SK-N-SH treated with all-trans-retinoic acid at 6 μM for 48 hours (cell line): ENCODE measurements at regions not wholly inside any gene's neighbourhood (a gene's known extent, or its start where the extent isn't known, plus 50 kb on each side); places are given as distances from the start of the nearest gene placed in this dataset.

Experiments
- ATAC-seq: fragments of 200-7000 bp; cut with Tn5 transposase; 3 replicates; pipeline ENCODE4 v1.9.1; 2020; ENCODE audit warnings: mild to moderate bottlenecking, moderate library complexity
- BACH2 ChIP-seq: fragments of 250-450 bp; sonication (Bioruptor Pico); IDR thresholded peaks from 2 replicates; pipeline ENCODE4 v1.9.0; 2021; ENCODE audit warnings: mild to moderate bottlenecking, borderline replicate concordance
- CREB5 ChIP-seq: fragments of 250-450 bp; sonication (Bioruptor Pico); IDR thresholded peaks from 2 replicates; pipeline ENCODE4 v1.5.1; 2020; ENCODE audit warnings: low read depth, mild to moderate bottlenecking, moderate library complexity
- CSDC2 ChIP-seq: fragments of 250-450 bp; sonication (Bioruptor Pico); IDR thresholded peaks from 2 replicates; pipeline ENCODE4 v1.5.0; 2020; ENCODE audit warnings: mild to moderate bottlenecking, moderate library complexity
- CSRNP3 ChIP-seq: fragments of 250-450 bp; sonication (Bioruptor Pico); IDR thresholded peaks from 2 replicates; pipeline ENCODE4 v1.5.1; 2021; ENCODE audit warnings: mild to moderate bottlenecking, moderate library complexity
- GLIS3 ChIP-seq: fragments of 250-450 bp; sonication (Bioruptor Pico); IDR thresholded peaks from 2 replicates; pipeline ENCODE4 v1.5.0; 2020; ENCODE audit warnings: mild to moderate bottlenecking, moderate library complexity
- OSR1 ChIP-seq: fragments of 250-450 bp; sonication (Bioruptor Pico); IDR thresholded peaks from 2 replicates; pipeline ENCODE4 v1.8.0; 2022; ENCODE audit warnings: moderate library complexity, mild to moderate bottlenecking, inconsistent platforms
- PPARA ChIP-seq: fragments of 250-450 bp; sonication (Bioruptor Pico); IDR thresholded peaks from 2 replicates; pipeline ENCODE4 v1.5.0; 2020; ENCODE audit warnings: mild to moderate bottlenecking, borderline replicate concordance
- RARB ChIP-seq: fragments of 250-450 bp; sonication (Bioruptor Pico); IDR thresholded peaks from 2 replicates; pipeline ENCODE4 v1.8.0; 2021; ENCODE audit warnings: mild to moderate bottlenecking, moderate library complexity
- SNAI2 ChIP-seq: fragments of 250-450 bp; sonication (Bioruptor Pico); IDR thresholded peaks from 2 replicates; pipeline ENCODE4 v1.5.0; 2020; ENCODE audit warnings: mild to moderate bottlenecking, moderate library complexity
- TCF4 ChIP-seq: fragments of 250-450 bp; sonication (Bioruptor Pico); IDR thresholded peaks from 2 replicates; pipeline ENCODE4 v1.8.0; 2021; ENCODE audit warnings: mild to moderate bottlenecking, moderate library complexity, borderline replicate concordance
- TOX ChIP-seq: fragments of 250-450 bp; sonication (Bioruptor Pico); IDR thresholded peaks from 2 replicates; pipeline ENCODE4 v1.8.0; 2021; ENCODE audit warnings: mild to moderate bottlenecking, moderate library complexity, borderline replicate concordance
- TSHZ2 ChIP-seq: fragments of 250-450 bp; sonication (Bioruptor Pico); IDR thresholded peaks from 2 replicates; pipeline ENCODE4 v1.5.0; 2020; ENCODE audit warnings: mild to moderate bottlenecking, moderate library complexity
- ZC3H10 ChIP-seq: fragments of 250-450 bp; sonication (Bioruptor Pico); IDR thresholded peaks from 2 replicates; pipeline ENCODE4 v1.5.1; 2021; ENCODE audit warnings: mild to moderate bottlenecking, moderate library complexity
- ZFP30 ChIP-seq: fragments of 450-650 bp; formaldehyde crosslinking; IDR thresholded peaks from 2 replicates; pipeline ENCODE4 v1.5.0; 2022; ENCODE audit warnings: mild to moderate bottlenecking, moderate library complexity
- ZNF565 ChIP-seq: fragments of 450-650 bp; formaldehyde crosslinking; conservative IDR thresholded peaks from 2 replicates; pipeline ENCODE4 v1.5.0; 2020; ENCODE audit warnings: low read depth, mild to moderate bottlenecking, moderate library complexity
- ZNF70 ChIP-seq: fragments of 450-650 bp; formaldehyde crosslinking; IDR thresholded peaks from 2 replicates; pipeline ENCODE4 v1.5.0; 2020; ENCODE audit warnings: mild to moderate bottlenecking, moderate library complexity
- ZNF8 ChIP-seq: fragments of 450-650 bp; formaldehyde crosslinking; IDR thresholded peaks from 2 replicates; pipeline ENCODE4 v1.5.0; 2020; ENCODE audit warnings: mild to moderate bottlenecking, moderate library complexity
- TF ChIP-seq, protein P1 (sequence below): fragments of 250-450 bp; sonication (Bioruptor Pico); IDR thresholded peaks from 2 replicates; pipeline ENCODE4 v1.8.0; 2020; ENCODE audit warnings: mild to moderate bottlenecking, moderate library complexity, borderline replicate concordance
- TF ChIP-seq, protein P2 (sequence below): fragments of 250-450 bp; sonication (Bioruptor Pico); IDR thresholded peaks from 2 replicates; pipeline ENCODE4 v1.8.0; 2021; ENCODE audit warnings: low read depth, mild to moderate bottlenecking, moderate library complexity, borderline replicate concordance

GRCh38 chr10:3909339-3909738 is 124.3 kb upstream of the KLF6 start:
- TF ChIP-seq OSR1 (CRISPR knock-in tag): no peak
- TF ChIP-seq, all 23 proteins: peak for 0
- no peak for ATAC-seq

DNA sequence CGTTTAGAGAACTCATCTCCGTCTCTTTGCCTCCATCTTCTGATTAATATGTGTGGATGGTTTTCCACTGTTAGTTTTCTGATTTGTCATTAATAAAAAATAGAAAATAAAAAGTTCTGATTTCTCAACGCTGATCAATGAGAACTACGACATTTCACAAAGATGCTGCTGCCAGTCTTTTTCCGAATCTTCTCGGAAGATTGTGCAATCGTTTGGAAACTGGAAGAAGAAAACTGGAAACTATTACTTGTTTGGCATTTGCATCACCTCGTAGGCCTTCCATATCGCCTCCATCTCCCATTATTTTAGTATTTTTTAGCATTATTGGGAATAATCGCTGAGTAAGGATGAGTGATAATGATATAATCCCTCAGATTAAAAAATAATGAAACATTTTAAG is 123.2 kb upstream of the KLF6 start:
- ATAC-seq: no peak
- no peak for TF ChIP-seq GLIS3 (CRISPR knock-in tag)
- no peak for TF ChIP-seq ZNF70 (CRISPR knock-in tag)
- TF ChIP-seq ZNF8 (CRISPR knock-in tag): no peak
- no peak for TF ChIP-seq TCF4 (CRISPR knock-in tag)
- no peak for TF ChIP-seq TSHZ2
- TF ChIP-seq TOX (CRISPR knock-in tag): no peak
- no peak for TF ChIP-seq ZC3H10
- no peak for TF ChIP-seq RARB
- TF ChIP-seq CSRNP3 (CRISPR knock-in tag): no peak
- TF ChIP-seq CSDC2 (CRISPR knock-in tag): no peak
- no peak for TF ChIP-seq PPARA (CRISPR knock-in tag)
- TF ChIP-seq, protein P1, sequence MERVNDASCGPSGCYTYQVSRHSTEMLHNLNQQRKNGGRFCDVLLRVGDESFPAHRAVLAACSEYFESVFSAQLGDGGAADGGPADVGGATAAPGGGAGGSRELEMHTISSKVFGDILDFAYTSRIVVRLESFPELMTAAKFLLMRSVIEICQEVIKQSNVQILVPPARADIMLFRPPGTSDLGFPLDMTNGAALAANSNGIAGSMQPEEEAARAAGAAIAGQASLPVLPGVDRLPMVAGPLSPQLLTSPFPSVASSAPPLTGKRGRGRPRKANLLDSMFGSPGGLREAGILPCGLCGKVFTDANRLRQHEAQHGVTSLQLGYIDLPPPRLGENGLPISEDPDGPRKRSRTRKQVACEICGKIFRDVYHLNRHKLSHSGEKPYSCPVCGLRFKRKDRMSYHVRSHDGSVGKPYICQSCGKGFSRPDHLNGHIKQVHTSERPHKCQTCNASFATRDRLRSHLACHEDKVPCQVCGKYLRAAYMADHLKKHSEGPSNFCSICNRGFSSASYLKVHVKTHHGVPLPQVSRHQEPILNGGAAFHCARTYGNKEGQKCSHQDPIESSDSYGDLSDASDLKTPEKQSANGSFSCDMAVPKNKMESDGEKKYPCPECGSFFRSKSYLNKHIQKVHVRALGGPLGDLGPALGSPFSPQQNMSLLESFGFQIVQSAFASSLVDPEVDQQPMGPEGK (CRISPR knock-in tag): no peak

DNA sequence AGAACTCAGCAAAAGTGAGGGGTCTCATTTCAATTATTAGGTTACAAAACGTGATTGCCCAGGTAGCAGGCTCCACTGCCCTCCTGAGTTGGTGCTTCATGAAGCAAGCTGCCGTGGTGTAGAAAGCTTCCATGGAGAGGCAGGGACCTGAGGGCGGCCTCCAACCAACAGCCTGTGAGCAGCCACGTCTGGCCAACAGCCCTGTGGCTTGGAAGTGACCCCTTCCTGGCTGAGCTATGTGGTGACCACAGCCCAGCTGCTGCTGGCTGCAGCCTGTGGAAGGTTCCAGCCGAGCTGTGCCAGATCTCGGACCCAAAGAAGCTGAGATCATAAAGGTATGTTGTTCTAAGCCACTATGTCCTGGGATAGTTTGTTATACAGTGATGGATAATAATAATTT is 122.5 kb upstream of the KLF6 start:
- TF ChIP-seq SNAI2 (CRISPR knock-in tag) (no peak), TSHZ2 (no peak), ZNF70 (CRISPR knock-in tag) (no peak), TCF4 (CRISPR knock-in tag) (no peak), ZC3H10 (no peak), CREB5 (no peak), CSRNP3 (CRISPR knock-in tag) (no peak), ZFP30 (CRISPR knock-in tag) (no peak), ZNF565 (CRISPR knock-in tag) (no peak), BACH2 (CRISPR knock-in tag) (no peak), OSR1 (CRISPR knock-in tag) (no peak)
- TF ChIP-seq, protein P2, sequence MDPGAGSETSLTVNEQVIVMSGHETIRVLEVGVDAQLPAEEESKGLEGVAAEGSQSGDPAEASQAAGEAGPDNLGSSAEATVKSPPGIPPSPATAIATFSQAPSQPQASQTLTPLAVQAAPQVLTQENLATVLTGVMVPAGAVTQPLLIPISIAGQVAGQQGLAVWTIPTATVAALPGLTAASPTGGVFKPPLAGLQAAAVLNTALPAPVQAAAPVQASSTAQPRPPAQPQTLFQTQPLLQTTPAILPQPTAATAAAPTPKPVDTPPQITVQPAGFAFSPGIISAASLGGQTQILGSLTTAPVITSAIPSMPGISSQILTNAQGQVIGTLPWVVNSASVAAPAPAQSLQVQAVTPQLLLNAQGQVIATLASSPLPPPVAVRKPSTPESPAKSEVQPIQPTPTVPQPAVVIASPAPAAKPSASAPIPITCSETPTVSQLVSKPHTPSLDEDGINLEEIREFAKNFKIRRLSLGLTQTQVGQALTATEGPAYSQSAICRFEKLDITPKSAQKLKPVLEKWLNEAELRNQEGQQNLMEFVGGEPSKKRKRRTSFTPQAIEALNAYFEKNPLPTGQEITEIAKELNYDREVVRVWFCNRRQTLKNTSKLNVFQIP (CRISPR knock-in tag): no peak
- no peak for ATAC-seq
